Left kidney (tissue), 1 donor: ENCODE measurements at regions not wholly inside any gene's neighbourhood (a gene's known extent, or its start where the extent isn't known, plus 50 kb on each side); places are given as distances from the start of the nearest gene placed in this dataset.

ENCODE experiments used
- DNase-seq: peaks from one replicate; pipeline ENCODE4 v3.0.0-alpha.2; 2013

- no peak for DNase-seq
Observed at GRCh38 chr13:104170980-104171555, 1104.9 kb upstream of the SLC10A2 start.

- no peak for DNase-seq
Observed at GRCh38 chr13:104163866-104164630, 1097.8 kb upstream of the SLC10A2 start.

- peak; percentile 18 for DNase-seq
Observed at GRCh38 chr13:104160536-104160935, 1094.3 kb upstream of the SLC10A2 start.

- DNase-seq: peak; percentile 12
Observed at GRCh38 chr13:104143760-104144416, 1077.7 kb upstream of the SLC10A2 start.

- no peak for DNase-seq
Observed at GRCh38 chr13:104140552-104140951, 1074.3 kb upstream of the SLC10A2 start.

- DNase-seq: no peak
Observed at GRCh38 chr13:104137416-104137815, 1071.2 kb upstream of the SLC10A2 start.

GRCh38 chr13:104132849-104133248 is 1066.6 kb upstream of the SLC10A2 start:
- no peak for DNase-seq

- no peak for DNase-seq
Observed at GRCh38 chr13:104114101-104114500, 1047.9 kb upstream of the SLC10A2 start.

GRCh38 chr13:104111031-104111430 is 1044.8 kb upstream of the SLC10A2 start:
- no peak for DNase-seq

- DNase-seq: no peak
Observed at GRCh38 chr13:104106705-104107393, 1040.6 kb upstream of the SLC10A2 start.

GRCh38 chr13:104105418-104106355 is 1039.5 kb upstream of the SLC10A2 start:
- peak; percentile 27 for DNase-seq

- no peak for DNase-seq
Observed at GRCh38 chr13:104099750-104100149, 1033.5 kb upstream of the SLC10A2 start.

- no peak for DNase-seq
Observed at GRCh38 chr13:104098421-104098820, 1032.2 kb upstream of the SLC10A2 start.

- DNase-seq: no peak
Observed at GRCh38 chr13:104086759-104087158, 1020.5 kb upstream of the SLC10A2 start.

GRCh38 chr13:104086210-104086609 is 1020.0 kb upstream of the SLC10A2 start:
- DNase-seq: no peak

- DNase-seq: no peak
Observed at GRCh38 chr13:104085611-104086010, 1019.4 kb upstream of the SLC10A2 start.

GRCh38 chr13:104074326-104074725 is 1008.1 kb upstream of the SLC10A2 start:
- no peak for DNase-seq

- no peak for DNase-seq
Observed at GRCh38 chr13:104071806-104072205, 1005.6 kb upstream of the SLC10A2 start.

- DNase-seq: no peak
Observed at GRCh38 chr13:104065328-104065727, 999.1 kb upstream of the SLC10A2 start.

- no peak for DNase-seq
Observed at GRCh38 chr13:104057861-104058260, 991.6 kb upstream of the SLC10A2 start.

- no peak for DNase-seq
Observed at GRCh38 chr13:104045907-104046306, 979.7 kb upstream of the SLC10A2 start.

- DNase-seq: no peak
Observed at GRCh38 chr13:104043184-104043583, 977.0 kb upstream of the SLC10A2 start.
